HCT116 (cell line): ENCODE measurements at regions not wholly inside any gene's neighbourhood (a gene's known extent, or its start where the extent isn't known, plus 50 kb on each side); places are given as distances from the start of the nearest gene placed in this dataset.

ENCODE experiments used
- CTCF ChIP-seq, 3 experiments: fragments of 200-600 bp in 1 of 3; sonication (generic) in 1 of 3; IDR thresholded peaks in 2 of 3; conservative IDR thresholded peaks in 1 of 3; 2 replicates each; pipeline ENCODE4 v1.5.1; 2012 to 2017; ENCODE audit warnings: low read depth in 2 of 3, low read length in 2 of 3, antibody characterized with exemption in 1 of 3, borderline replicate concordance in 1 of 3, control low read depth in 1 of 3, mild to moderate bottlenecking in 1 of 3, mixed read lengths in 1 of 3, mixed run types in 1 of 3, moderate library complexity in 1 of 3; ENCODE audit not compliant: insufficient read depth in 1 of 3
- EGR1 ChIP-seq: IDR thresholded peaks from 2 replicates; pipeline ENCODE4 v1.6.1; 2012; ENCODE audit warnings: low read depth
- JUND ChIP-seq: IDR thresholded peaks from 2 replicates; pipeline ENCODE4 v1.6.1; 2012
- MAX ChIP-seq: IDR thresholded peaks from 2 replicates; pipeline ENCODE4 v1.6.1; 2012
- POLR2A ChIP-seq: IDR thresholded peaks from 2 replicates; pipeline ENCODE4 v1.7.0; 2011; ENCODE audit warnings: borderline replicate concordance; ENCODE audit not compliant: insufficient read depth, insufficient read length; ENCODE audit errors: extremely low read depth
- RAD21 ChIP-seq: IDR thresholded peaks from 2 replicates; pipeline ENCODE4 v1.6.1; 2012; ENCODE audit warnings: low read depth, mild to moderate bottlenecking
- YY1 ChIP-seq: IDR thresholded peaks from 2 replicates; pipeline ENCODE4 v1.6.1; 2011; ENCODE audit warnings: low read length, low read depth, moderate library complexity, mild to moderate bottlenecking; ENCODE audit not compliant: insufficient replicate concordance; ENCODE audit errors: extremely low read depth
- ZBTB33 ChIP-seq: IDR thresholded peaks from 2 replicates; pipeline ENCODE4 v1.6.1; 2011; ENCODE audit warnings: mild to moderate bottlenecking, low read length, moderate library complexity; ENCODE audit not compliant: insufficient replicate concordance; ENCODE audit errors: extremely low read depth
- ZFX ChIP-seq: fragments of 450-650 bp; IDR thresholded peaks from 2 replicates; pipeline ENCODE4 v1.6.1; 2017

- TF ChIP-seq ZFX (no peak), MAX (no peak), JUND (no peak), EGR1 (no peak), CTCF (IDR thresholded peaks at IDR 0.05 in 2 of 3, conservative IDR thresholded peaks at IDR 0.05 in 1 of 3; ENCODE audit: borderline replicate concordance in 1 of 3, insufficient read depth in 1 of 3, low read depth in 2 of 3, low read length in 2 of 3) (no peak), POLR2A (no peak), YY1 (no peak), ZBTB33 (no peak), RAD21 (no peak)
These were observed 384.4 kb downstream of the MIAT start for GRCh38 chr22:27041745-27042310.
